Neutrophil (primary cell): ENCODE measurements at regions not wholly inside any gene's neighbourhood (a gene's known extent, or its start where the extent isn't known, plus 50 kb on each side); places are given as distances from the start of the nearest gene placed in this dataset.

ENCODE experiments used
- H3K27ac ChIP-seq: fragments of 200-600 bp; sonication (generic); 2 replicates; pipeline ENCODE4 v1.5.1; 2016; ENCODE audit warnings: mild to moderate bottlenecking, moderate library complexity
- H3K27me3 ChIP-seq: fragments of 200-600 bp; sonication (generic); 2 replicates; pipeline ENCODE4 v1.6.0; 2016; ENCODE audit warnings: mild to moderate bottlenecking
- H3K36me3 ChIP-seq: fragments of 200-600 bp; sonication (generic); 2 replicates; pipeline ENCODE4 v1.5.1; 2017
- H3K4me1 ChIP-seq, 2 experiments: fragments of 200-600 bp in 1 of 2; sonication (generic) in 1 of 2; 1 replicate in 1 of 2; 2 replicates in 1 of 2; pipeline versions ENCODE4 v1.5.1 to v1.6.1; 2013 to 2016; ENCODE audit warnings: low read depth in 1 of 2, low read length in 1 of 2, mild to moderate bottlenecking in 1 of 2, moderate library complexity in 1 of 2; ENCODE audit not compliant: control insufficient read depth in 1 of 2, insufficient read depth in 1 of 2
- H3K4me3 ChIP-seq, 2 experiments: fragments of 200-600 bp in 1 of 2; sonication (generic) in 1 of 2; 1 replicate in 1 of 2; 2 replicates in 1 of 2; pipeline ENCODE4 v1.5.1; 2013 to 2016; ENCODE audit warnings: low read depth in 1 of 2, low read length in 1 of 2, mild to moderate bottlenecking in 1 of 2, moderate library complexity in 1 of 2
- H3K9me3 ChIP-seq: fragments of 200-600 bp; sonication (generic); 2 replicates; pipeline ENCODE4 v1.5.1; 2016
- TF ChIP-seq, protein P1 (sequence below): fragments of 200-600 bp; sonication (generic); IDR thresholded peaks from 2 replicates; pipeline ENCODE4 v1.5.1; 2016; ENCODE audit warnings: antibody characterized with exemption

DNA sequence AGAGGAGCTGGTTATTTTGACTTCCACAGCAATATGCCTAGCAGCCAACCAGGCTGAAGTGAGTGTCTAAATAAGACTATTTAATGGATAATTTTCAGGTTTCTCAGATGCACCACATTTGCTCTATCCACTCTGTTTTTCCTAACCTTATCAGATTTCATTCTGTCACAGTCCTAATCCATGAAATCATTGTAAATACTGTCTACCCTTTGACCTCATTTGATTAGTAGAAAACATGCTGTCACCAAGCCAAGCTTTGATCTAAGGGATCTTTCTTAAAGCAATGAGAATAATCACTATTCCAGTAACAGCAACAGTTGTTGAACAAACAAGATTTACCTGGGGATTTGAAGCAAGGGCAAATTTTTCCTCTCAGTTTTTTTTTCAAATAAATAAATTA, 595.6 kb downstream of the LTN1 start:
- TF ChIP-seq, protein P1, sequence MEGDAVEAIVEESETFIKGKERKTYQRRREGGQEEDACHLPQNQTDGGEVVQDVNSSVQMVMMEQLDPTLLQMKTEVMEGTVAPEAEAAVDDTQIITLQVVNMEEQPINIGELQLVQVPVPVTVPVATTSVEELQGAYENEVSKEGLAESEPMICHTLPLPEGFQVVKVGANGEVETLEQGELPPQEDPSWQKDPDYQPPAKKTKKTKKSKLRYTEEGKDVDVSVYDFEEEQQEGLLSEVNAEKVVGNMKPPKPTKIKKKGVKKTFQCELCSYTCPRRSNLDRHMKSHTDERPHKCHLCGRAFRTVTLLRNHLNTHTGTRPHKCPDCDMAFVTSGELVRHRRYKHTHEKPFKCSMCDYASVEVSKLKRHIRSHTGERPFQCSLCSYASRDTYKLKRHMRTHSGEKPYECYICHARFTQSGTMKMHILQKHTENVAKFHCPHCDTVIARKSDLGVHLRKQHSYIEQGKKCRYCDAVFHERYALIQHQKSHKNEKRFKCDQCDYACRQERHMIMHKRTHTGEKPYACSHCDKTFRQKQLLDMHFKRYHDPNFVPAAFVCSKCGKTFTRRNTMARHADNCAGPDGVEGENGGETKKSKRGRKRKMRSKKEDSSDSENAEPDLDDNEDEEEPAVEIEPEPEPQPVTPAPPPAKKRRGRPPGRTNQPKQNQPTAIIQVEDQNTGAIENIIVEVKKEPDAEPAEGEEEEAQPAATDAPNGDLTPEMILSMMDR: no peak

DNA sequence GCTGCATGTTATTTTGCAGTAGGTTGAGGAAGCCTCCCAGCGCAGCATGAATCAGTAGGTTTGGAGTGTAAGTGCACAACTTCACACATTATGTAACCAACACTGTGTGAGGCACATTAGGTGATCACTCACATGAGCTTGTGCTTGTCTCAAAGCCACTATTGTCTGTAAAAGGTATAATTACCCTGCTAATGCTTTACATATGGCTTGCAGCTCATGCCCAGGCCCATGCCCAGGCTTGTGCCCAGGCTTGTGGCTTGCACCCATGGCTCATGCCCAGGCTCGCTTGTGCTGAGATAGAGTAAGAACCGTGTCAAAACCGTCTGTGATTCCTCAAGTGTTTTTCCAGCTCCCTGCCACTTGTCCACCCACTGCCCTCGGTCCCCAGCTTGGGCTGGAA, 596.3 kb downstream of the LTN1 start:
- Histone ChIP-seq H3K4me3 (no peak overlapping the region), H3K27ac (no peak overlapping the region), H3K36me3 (no peaks in the 10 kb centered on the region), H3K4me1 (no peaks in the 10 kb centered on the region), H3K9me3 (peaks cover 4% of the 10 kb centered on the region), H3K27me3 (no peaks in the 10 kb centered on the region)
- TF ChIP-seq, protein P1: no peak

More for the DNA sequence above, 595.6 kb downstream of the LTN1 start:
- H3K9me3 ChIP-seq: peaks cover 4% of the 10 kb centered on the region
- H3K27me3 ChIP-seq: no peaks in the 10 kb centered on the region
- H3K27ac ChIP-seq: no peak overlapping the region
- H3K4me1 ChIP-seq: no peaks in the 10 kb centered on the region
- no peaks in the 10 kb centered on the region for H3K36me3 ChIP-seq
- H3K4me3 ChIP-seq: no peak overlapping the region

DNA sequence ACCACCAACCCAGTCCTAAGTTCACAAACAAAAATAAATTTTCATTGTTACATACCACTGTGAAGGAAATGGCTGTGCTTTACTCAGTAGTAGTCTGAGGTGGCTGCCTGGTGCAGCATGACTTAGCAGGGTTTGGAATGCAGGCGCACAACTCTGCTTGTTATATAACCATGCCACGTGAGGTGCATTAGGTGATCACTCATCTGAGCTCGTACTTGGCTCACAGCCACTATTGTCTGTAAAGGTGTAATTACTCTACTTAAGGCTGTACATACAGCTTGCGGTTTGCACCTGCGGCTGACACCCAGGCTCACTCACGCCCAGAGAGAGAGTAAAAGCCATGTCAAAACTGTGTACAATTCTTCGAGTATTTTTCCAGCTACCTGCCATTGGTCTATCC, 599.4 kb downstream of the LTN1 start:
- Histone ChIP-seq H3K9me3 (peaks cover 1% of the 10 kb centered on the region), H3K4me1 (no peaks in the 10 kb centered on the region), H3K4me3 (no peak overlapping the region), H3K36me3 (no peaks in the 10 kb centered on the region), H3K27ac (no peak overlapping the region), H3K27me3 (no peaks in the 10 kb centered on the region)
- TF ChIP-seq, protein P1: no peak

- TF ChIP-seq, protein P1: no peak
- Histone ChIP-seq H3K27ac (no peak overlapping the region), H3K27me3 (no peaks in the 10 kb centered on the region), H3K4me1 (no peaks in the 10 kb centered on the region), H3K9me3 (no peaks in the 10 kb centered on the region), H3K4me3 (no peak overlapping the region), H3K36me3 (no peaks in the 10 kb centered on the region)
Measured at GRCh38 chr21:28391938-28392849, 600.5 kb downstream of the LTN1 start.

GRCh38 chr21:28387220-28387619, 605.5 kb downstream of the LTN1 start:
- TF ChIP-seq, protein P1: no peak
- H3K4me3 ChIP-seq: no peak overlapping the region
- no peaks in the 10 kb centered on the region for H3K4me1 ChIP-seq
- no peaks in the 10 kb centered on the region for H3K27me3 ChIP-seq
- H3K36me3 ChIP-seq: no peaks in the 10 kb centered on the region
- no peaks in the 10 kb centered on the region for H3K9me3 ChIP-seq
- H3K27ac ChIP-seq: no peak overlapping the region
